ENCODE measurements at regions not wholly inside any gene's neighbourhood (a gene's known extent, or its start where the extent isn't known, plus 50 kb on each side); places are given as distances from the start of the nearest gene placed in this dataset.

DNA sequence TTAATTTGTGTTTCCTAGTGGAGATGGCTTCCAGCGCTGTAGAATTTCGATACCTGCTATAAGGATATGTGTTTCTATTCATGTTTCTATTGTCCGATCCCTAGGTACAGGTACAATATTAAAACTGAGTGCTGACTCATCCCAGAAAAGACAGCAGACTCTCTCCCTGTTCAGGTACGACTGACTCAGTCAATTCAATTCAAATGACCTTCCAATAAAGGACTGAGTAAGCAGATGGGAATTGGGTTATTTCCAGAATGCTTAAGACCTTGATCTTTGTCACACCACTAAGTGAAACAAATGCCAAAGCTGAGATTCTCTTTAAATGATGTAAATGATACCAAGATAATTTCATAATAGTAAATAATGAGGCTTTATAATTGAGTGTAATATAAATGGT lies 1596.9 kb downstream of the RPA4 start:
- Histone ChIP-seq H3K4me3 (replicated peaks in 1 of 3; ENCODE audit: insufficient read depth in 1 of 3, low read depth in 1 of 3, low read length in 3 of 3) (no peak overlapping the region), H3K4me1 (ENCODE audit: control insufficient read depth, extremely low read depth, insufficient read depth, low read length) (no peaks in the 10 kb centered on the region), H3K27ac (ENCODE audit: insufficient read depth, low read depth, low read length) (no peak overlapping the region), H3K9me1 (replicated peaks; ENCODE audit: control insufficient read depth, extremely low read depth, insufficient read depth, low read length) (no peaks in the 10 kb centered on the region), H3K36me3 (ENCODE audit: control insufficient read depth in 2 of 2, extremely low read depth in 1 of 2, insufficient read depth in 2 of 2, low read length in 2 of 2) (no peaks in the 10 kb centered on the region), H3K9me3 (replicated peaks; ENCODE audit: control insufficient read depth, insufficient read depth, low read length) (no peaks in the 10 kb centered on the region), H2AFZ (ENCODE audit: low read depth, low read length) (no peak overlapping the region), H3K79me2 (ENCODE audit: control insufficient read depth, insufficient read depth, low read length) (no peaks in the 10 kb centered on the region), H3K9ac (replicated peaks; ENCODE audit: extremely low read depth, insufficient read depth, low read length) (no peak overlapping the region), H3K4me2 (ENCODE audit: insufficient read depth, low read length) (no peak overlapping the region), H4K20me1 (replicated peaks; ENCODE audit: control insufficient read depth, extremely low read depth, insufficient read depth, low read length) (no peaks in the 10 kb centered on the region), H3K27me3 (ENCODE audit: control insufficient read depth in 2 of 2, insufficient read depth in 2 of 2, low read length in 2 of 2) (no peaks in the 10 kb centered on the region)
- FAIRE-seq (no peak), DNase-seq (ENCODE audit: low read depth, low spot score) (no peak)
- TF ChIP-seq JUN (IDR thresholded peaks at IDR 0.05; ENCODE audit: borderline replicate concordance, insufficient read depth, insufficient read length, low read depth) (no peak), MYC (IDR thresholded peaks at IDR 0.05; ENCODE audit: low read depth, low read length) (no peak), POLR2AphosphoS5 (IDR thresholded peaks at IDR 0.05; ENCODE audit: insufficient read depth, low read depth, low read length) (no peak), POLR2A (IDR thresholded peaks at IDR 0.05; ENCODE audit: low read depth, low read length) (no peak), EZH2 (IDR thresholded peaks at IDR 0.05; ENCODE audit: borderline replicate concordance, low read depth, low read length, severe bottlenecking) (no peak), GATA2 (IDR thresholded peaks at IDR 0.05; ENCODE audit: insufficient read depth, insufficient read length, low read depth, low read length) (no peak), FOS (IDR thresholded peaks at IDR 0.05; ENCODE audit: borderline replicate concordance, insufficient read depth, low read length) (no peak)
- TF ChIP-seq, protein P1, sequence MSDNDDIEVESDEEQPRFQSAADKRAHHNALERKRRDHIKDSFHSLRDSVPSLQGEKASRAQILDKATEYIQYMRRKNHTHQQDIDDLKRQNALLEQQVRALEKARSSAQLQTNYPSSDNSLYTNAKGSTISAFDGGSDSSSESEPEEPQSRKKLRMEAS (IDR thresholded peaks at IDR 0.05; ENCODE audit: insufficient read depth, insufficient read length), result no peak
- TF ChIP-seq, protein P2, sequence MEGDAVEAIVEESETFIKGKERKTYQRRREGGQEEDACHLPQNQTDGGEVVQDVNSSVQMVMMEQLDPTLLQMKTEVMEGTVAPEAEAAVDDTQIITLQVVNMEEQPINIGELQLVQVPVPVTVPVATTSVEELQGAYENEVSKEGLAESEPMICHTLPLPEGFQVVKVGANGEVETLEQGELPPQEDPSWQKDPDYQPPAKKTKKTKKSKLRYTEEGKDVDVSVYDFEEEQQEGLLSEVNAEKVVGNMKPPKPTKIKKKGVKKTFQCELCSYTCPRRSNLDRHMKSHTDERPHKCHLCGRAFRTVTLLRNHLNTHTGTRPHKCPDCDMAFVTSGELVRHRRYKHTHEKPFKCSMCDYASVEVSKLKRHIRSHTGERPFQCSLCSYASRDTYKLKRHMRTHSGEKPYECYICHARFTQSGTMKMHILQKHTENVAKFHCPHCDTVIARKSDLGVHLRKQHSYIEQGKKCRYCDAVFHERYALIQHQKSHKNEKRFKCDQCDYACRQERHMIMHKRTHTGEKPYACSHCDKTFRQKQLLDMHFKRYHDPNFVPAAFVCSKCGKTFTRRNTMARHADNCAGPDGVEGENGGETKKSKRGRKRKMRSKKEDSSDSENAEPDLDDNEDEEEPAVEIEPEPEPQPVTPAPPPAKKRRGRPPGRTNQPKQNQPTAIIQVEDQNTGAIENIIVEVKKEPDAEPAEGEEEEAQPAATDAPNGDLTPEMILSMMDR (IDR thresholded peaks at IDR 0.05; ENCODE audit: extremely low read depth in 1 of 2, insufficient read depth in 1 of 2, low read depth in 1 of 2, low read length in 2 of 2), result no peak
- ChIA-PET POLR2A (no interaction called here), CTCF (no interaction called here)
- no TSS peak for BruUV-seq (replicated peaks)
- intact Hi-C loops (cut with micrococcal nuclease) (no loop called here), dilution Hi-C loops (cut with MboI; ENCODE audit: extremely low pct_ligation_motif_present, low sequenced_read_pairs) (no loop called here)
